LNCAP (cell line): ENCODE measurements at regions not wholly inside any gene's neighbourhood (a gene's known extent, or its start where the extent isn't known, plus 50 kb on each side); places are given as distances from the start of the nearest gene placed in this dataset.

Experiments
- CTCF ChIP-seq: fragments of 450-650 bp; IDR thresholded peaks from 2 replicates; pipeline ENCODE4 v1.5.1; 2017; ENCODE audit warnings: mild to moderate bottlenecking

- no peak for TF ChIP-seq CTCF
Observed at GRCh38 chr2:163906410-163906809, 170.6 kb upstream of the FIGN start.

- TF ChIP-seq CTCF, result no peak
Observed at GRCh38 chr2:163897799-163898198, 162.0 kb upstream of the FIGN start.

GRCh38 chr2:163888591-163888990, 152.8 kb upstream of the FIGN start:
- no peak for TF ChIP-seq CTCF

GRCh38 chr2:163887182-163887581, 151.4 kb upstream of the FIGN start:
- TF ChIP-seq CTCF, result no peak

GRCh38 chr2:163884416-163884815, 148.6 kb upstream of the FIGN start:
- TF ChIP-seq CTCF, result no peak

GRCh38 chr2:163878718-163879117, 142.9 kb upstream of the FIGN start:
- TF ChIP-seq CTCF, result peak; percentile 40

- TF ChIP-seq CTCF, result no peak
Observed at GRCh38 chr2:163877316-163877715, 141.5 kb upstream of the FIGN start.

- no peak for TF ChIP-seq CTCF
Observed at GRCh38 chr2:163863073-163863472, 127.3 kb upstream of the FIGN start.
